HCT116 (cell line): ENCODE measurements at regions not wholly inside any gene's neighbourhood (a gene's known extent, or its start where the extent isn't known, plus 50 kb on each side); places are given as distances from the start of the nearest gene placed in this dataset.

Source experiments
- ATF3 ChIP-seq: IDR thresholded peaks from 2 replicates; pipeline ENCODE4 v1.6.1; 2012
- CEBPB ChIP-seq: IDR thresholded peaks from 2 replicates; pipeline ENCODE4 v1.6.1; 2012; ENCODE audit warnings: low read depth
- CTCF ChIP-seq, 3 experiments: fragments of 200-600 bp in 1 of 3; sonication (generic) in 1 of 3; IDR thresholded peaks in 2 of 3; conservative IDR thresholded peaks in 1 of 3; 2 replicates each; pipeline ENCODE4 v1.5.1; 2012 to 2017; ENCODE audit warnings: low read depth in 2 of 3, low read length in 2 of 3, antibody characterized with exemption in 1 of 3, borderline replicate concordance in 1 of 3, control low read depth in 1 of 3, mild to moderate bottlenecking in 1 of 3, mixed read lengths in 1 of 3, mixed run types in 1 of 3, moderate library complexity in 1 of 3; ENCODE audit not compliant: insufficient read depth in 1 of 3
- EZH2 ChIP-seq: fragments of 200-600 bp; sonication (generic); IDR thresholded peaks from 2 replicates; pipeline ENCODE4 v1.6.1; 2017; ENCODE audit warnings: antibody characterized with exemption, mixed run types
- EZH2phosphoT487 ChIP-seq: fragments of 200-600 bp; IDR thresholded peaks from 2 replicates; pipeline ENCODE4 v1.6.1; 2018; ENCODE audit warnings: antibody characterized with exemption, borderline replicate concordance
- JUND ChIP-seq: IDR thresholded peaks from 2 replicates; pipeline ENCODE4 v1.6.1; 2012
- MAX ChIP-seq: IDR thresholded peaks from 2 replicates; pipeline ENCODE4 v1.6.1; 2012
- POLR2AphosphoS5 ChIP-seq: IDR thresholded peaks from 2 replicates; pipeline ENCODE4 v1.6.1; 2011; ENCODE audit warnings: mild to moderate bottlenecking, low read depth, low read length, moderate library complexity
- RAD21 ChIP-seq: IDR thresholded peaks from 2 replicates; pipeline ENCODE4 v1.6.1; 2012; ENCODE audit warnings: low read depth, mild to moderate bottlenecking
- REST ChIP-seq: IDR thresholded peaks from 2 replicates; pipeline ENCODE4 v1.6.1; 2012; ENCODE audit warnings: low read depth
- SIN3A ChIP-seq: IDR thresholded peaks from 2 replicates; pipeline ENCODE4 v1.6.1; 2012; ENCODE audit warnings: low read depth
- TCF7L2 ChIP-seq: IDR thresholded peaks from 2 replicates; pipeline ENCODE4 v1.7.0; 2011; ENCODE audit warnings: borderline replicate concordance, inconsistent platforms; ENCODE audit not compliant: insufficient read depth, insufficient read length; ENCODE audit errors: extremely low read depth
- ZFX ChIP-seq: fragments of 450-650 bp; IDR thresholded peaks from 2 replicates; pipeline ENCODE4 v1.6.1; 2017
- ZNF274 ChIP-seq: fragments of 200-500 bp; sonication (Bioruptor generic); IDR thresholded peaks from 2 replicates; pipeline ENCODE4 v1.6.1; 2014; ENCODE audit warnings: mild to moderate bottlenecking, low read depth, low read length, inconsistent platforms

- TF ChIP-seq MAX (no peak), ZNF274 (no peak), CTCF (IDR thresholded peaks at IDR 0.05 in 2 of 3, conservative IDR thresholded peaks at IDR 0.05 in 1 of 3; ENCODE audit: borderline replicate concordance in 1 of 3, insufficient read depth in 1 of 3, low read depth in 2 of 3, low read length in 2 of 3) (no peak), EZH2 (no peak), RAD21 (no peak), SIN3A (no peak), POLR2AphosphoS5 (no peak), JUND (no peak), ZFX (no peak), EZH2phosphoT487 (no peak), TCF7L2 (no peak), ATF3 (no peak), CEBPB (no peak), REST (no peak)
Measured at GRCh38 chr12:92029136-92029535, 116.5 kb downstream of the BTG1 start.
